ENCODE measurements at regions not wholly inside any gene's neighbourhood (a gene's known extent, or its start where the extent isn't known, plus 50 kb on each side); places are given as distances from the start of the nearest gene placed in this dataset.

DNA sequence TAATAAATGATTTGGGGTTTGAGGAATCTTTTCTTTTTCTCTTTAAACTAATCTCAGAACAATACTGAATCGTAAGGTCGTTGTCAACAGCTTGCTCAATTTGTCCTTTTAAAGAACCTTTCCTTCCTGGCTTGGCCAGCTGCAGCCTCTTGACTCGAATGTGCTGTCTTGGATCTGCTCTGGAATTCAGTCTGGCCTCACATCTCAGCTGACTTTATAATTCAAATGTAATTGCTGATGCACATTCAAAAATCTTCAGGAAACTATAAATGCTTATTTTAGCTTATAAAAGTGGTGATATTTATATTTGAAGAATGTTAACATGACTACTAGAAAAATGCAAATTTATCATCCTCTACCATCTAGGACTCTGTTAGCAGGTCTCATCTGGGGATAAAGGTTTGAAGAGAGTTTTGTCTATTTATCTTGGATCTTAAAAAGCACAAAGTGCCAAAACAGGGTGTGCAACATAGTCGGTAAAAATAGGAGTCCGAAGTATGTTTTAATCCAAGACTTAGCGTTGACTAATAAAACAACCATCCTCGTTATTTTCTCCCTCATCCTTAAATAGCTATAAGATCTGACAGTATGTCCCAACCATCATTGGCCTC lies 1035.2 kb downstream of the MCTP2 start:
- Histone ChIP-seq H3K4me3 (ENCODE audit: low read length) (no peak overlapping the region), H2BK15ac (replicated peaks; ENCODE audit: low read depth) (no peak overlapping the region), H4K5ac (ENCODE audit: low read length) (no peak overlapping the region), H3K36me3 (ENCODE audit: control insufficient read depth, insufficient read depth, low read length) (no peaks in the 10 kb centered on the region), H3K4ac (ENCODE audit: low read depth, low read length) (no peak overlapping the region), H3K56ac (ENCODE audit: low read length) (no peak overlapping the region), H2AK5ac (ENCODE audit: low read length) (no peak overlapping the region), H2BK5ac (ENCODE audit: low read length) (no peak overlapping the region), H3K4me2 (ENCODE audit: low read length) (no peak overlapping the region), H3K4me1 (ENCODE audit: control insufficient read depth, low read depth, low read length) (no peaks in the 10 kb centered on the region), H4K8ac (ENCODE audit: low read depth, low read length) (no peak overlapping the region), H3K79me2 (ENCODE audit: control insufficient read depth, insufficient read depth, low read length) (no peaks in the 10 kb centered on the region), H3K27ac (ENCODE audit: low read depth, low read length) (no peak overlapping the region), H3K23ac (ENCODE audit: low read length) (no peak overlapping the region), H3K27me3 (ENCODE audit: insufficient read depth, low read length, poor library complexity) (no peaks in the 10 kb centered on the region), H2BK120ac (ENCODE audit: low read depth, low read length) (no peak overlapping the region), H3K9ac (ENCODE audit: low read length) (no peak overlapping the region), H3K18ac (ENCODE audit: low read length) (no peak overlapping the region), H3K79me1 (ENCODE audit: low read length) (no peaks in the 10 kb centered on the region)
- no peak for DNase-seq
- no CpG with 5 or more reads among the region's 7 CpGs for WGBS (ENCODE audit: extremely low coverage, insufficient coverage, low lambda C conversion rate)

DNA sequence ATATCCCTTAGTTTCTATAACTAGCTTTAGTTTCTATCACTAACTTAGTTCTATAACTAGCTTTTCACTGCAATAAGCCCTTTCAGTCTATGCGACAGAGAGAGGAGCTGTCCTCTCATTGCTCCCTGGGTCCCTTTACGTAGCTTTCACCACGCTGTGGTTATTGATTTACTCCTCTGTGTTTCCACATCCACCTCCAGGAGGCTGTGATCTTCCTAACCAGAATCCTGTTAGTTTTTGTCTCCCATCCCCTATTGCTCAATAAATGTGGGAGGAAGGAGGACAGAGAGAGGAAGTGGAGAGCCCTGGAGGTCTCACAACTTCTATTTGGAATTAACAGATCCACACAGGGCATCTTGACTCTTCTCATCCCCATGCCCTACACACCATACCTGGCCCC lies 1036.1 kb downstream of the MCTP2 start:
- H2BK120ac ChIP-seq (ENCODE audit: low read depth, low read length): no peak overlapping the region
- H3K79me1 ChIP-seq (ENCODE audit: low read length): no peaks in the 10 kb centered on the region

DNA sequence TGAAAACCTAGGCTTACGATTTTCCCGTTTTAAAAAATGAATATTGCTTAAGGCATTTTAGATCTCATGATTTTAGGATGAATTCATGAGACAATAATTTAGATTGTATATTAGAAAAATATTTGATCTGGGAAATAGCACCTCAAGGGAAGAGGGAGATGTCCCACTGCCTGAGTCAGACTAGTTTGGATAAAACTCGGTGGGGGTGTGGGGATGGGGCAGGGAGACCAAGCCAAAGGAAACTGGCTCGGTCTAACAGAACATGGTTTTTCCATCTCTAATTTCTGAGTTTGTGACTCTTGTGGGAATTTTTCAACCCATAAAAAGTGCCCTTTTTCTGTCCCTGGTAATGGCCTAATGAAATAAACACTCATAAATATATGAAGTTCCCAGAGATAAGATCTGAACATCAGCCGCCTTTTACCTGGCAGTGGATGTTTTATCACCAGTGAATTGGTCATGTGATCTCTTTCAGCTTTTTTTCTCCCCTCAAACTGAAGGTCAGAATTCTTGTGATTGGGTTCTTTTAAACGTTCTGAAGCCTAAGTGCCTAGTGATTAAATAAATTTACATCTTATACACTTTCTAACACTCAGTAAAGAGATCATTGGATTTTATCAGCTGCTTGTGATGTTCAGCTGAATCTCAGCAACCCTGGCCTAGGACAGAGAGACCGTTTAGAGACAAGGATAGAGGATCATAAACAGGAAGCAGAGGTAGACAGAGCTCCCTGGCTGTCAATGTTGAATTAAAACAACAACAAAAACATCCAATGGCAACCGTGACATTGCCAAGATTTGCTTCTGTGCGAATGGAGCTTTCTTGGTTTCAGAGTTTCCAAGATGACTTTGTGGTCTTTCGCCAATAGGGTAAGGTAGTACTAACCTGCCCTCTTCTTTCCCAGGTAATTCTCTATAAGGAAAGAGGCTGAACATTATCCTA lies 1038.2 kb downstream of the MCTP2 start:
- Histone ChIP-seq H2BK15ac (replicated peaks; ENCODE audit: low read depth) (no peak overlapping the region), H3K4me2 (ENCODE audit: low read length) (no peak overlapping the region), H3K4me3 (ENCODE audit: low read length) (no peak overlapping the region), H3K4me1 (ENCODE audit: control insufficient read depth, low read depth, low read length) (no peaks in the 10 kb centered on the region), H3K9ac (ENCODE audit: low read length) (no peak overlapping the region), H3K27me3 (ENCODE audit: insufficient read depth, low read length, poor library complexity) (no peaks in the 10 kb centered on the region), H3K56ac (ENCODE audit: low read length) (no peak overlapping the region), H2BK120ac (ENCODE audit: low read depth, low read length) (no peak overlapping the region), H3K23ac (ENCODE audit: low read length) (no peak overlapping the region), H3K79me2 (ENCODE audit: control insufficient read depth, insufficient read depth, low read length) (no peaks in the 10 kb centered on the region), H3K27ac (ENCODE audit: low read depth, low read length) (no peak overlapping the region), H2BK5ac (ENCODE audit: low read length) (no peak overlapping the region), H3K79me1 (ENCODE audit: low read length) (no peaks in the 10 kb centered on the region), H3K36me3 (ENCODE audit: control insufficient read depth, insufficient read depth, low read length) (no peaks in the 10 kb centered on the region), H4K8ac (ENCODE audit: low read depth, low read length) (no peak overlapping the region), H4K5ac (ENCODE audit: low read length) (no peak overlapping the region), H3K4ac (ENCODE audit: low read depth, low read length) (no peak overlapping the region), H2AK5ac (ENCODE audit: low read length) (no peak overlapping the region), H3K18ac (ENCODE audit: low read length) (no peak overlapping the region)
- no CpG with 5 or more reads among the region's 10 CpGs for WGBS (ENCODE audit: extremely low coverage, insufficient coverage, low lambda C conversion rate)
- no peak for DNase-seq

More for the DNA sequence above, 1036.1 kb downstream of the MCTP2 start:
- H3K4me1 ChIP-seq (ENCODE audit: control insufficient read depth, low read depth, low read length): no peaks in the 10 kb centered on the region
- no peak overlapping the region for H4K8ac ChIP-seq (ENCODE audit: low read depth, low read length)
- H2BK5ac ChIP-seq (ENCODE audit: low read length): no peak overlapping the region
- H3K79me2 ChIP-seq (ENCODE audit: control insufficient read depth, insufficient read depth, low read length): no peaks in the 10 kb centered on the region
- H3K4me2 ChIP-seq (ENCODE audit: low read length): no peak overlapping the region
- H3K36me3 ChIP-seq (ENCODE audit: control insufficient read depth, insufficient read depth, low read length): no peaks in the 10 kb centered on the region
- WGBS (ENCODE audit: extremely low coverage, insufficient coverage, low lambda C conversion rate): no CpG with 5 or more reads among the region's 3 CpGs
- no peak overlapping the region for H3K4me3 ChIP-seq (ENCODE audit: low read length)
- no peak overlapping the region for H3K27ac ChIP-seq (ENCODE audit: low read depth, low read length)
- no peak overlapping the region for H3K4ac ChIP-seq (ENCODE audit: low read depth, low read length)
- no peak overlapping the region for H2BK15ac ChIP-seq (replicated peaks; ENCODE audit: low read depth)
- H3K27me3 ChIP-seq (ENCODE audit: insufficient read depth, low read length, poor library complexity): no peaks in the 10 kb centered on the region
- no peak for DNase-seq
- no peak overlapping the region for H3K9ac ChIP-seq (ENCODE audit: low read length)
- no peak overlapping the region for H2AK5ac ChIP-seq (ENCODE audit: low read length)
- no peak overlapping the region for H3K18ac ChIP-seq (ENCODE audit: low read length)
- H3K23ac ChIP-seq (ENCODE audit: low read length): no peak overlapping the region
- no peak overlapping the region for H4K5ac ChIP-seq (ENCODE audit: low read length)
- no peak overlapping the region for H3K56ac ChIP-seq (ENCODE audit: low read length)

DNA sequence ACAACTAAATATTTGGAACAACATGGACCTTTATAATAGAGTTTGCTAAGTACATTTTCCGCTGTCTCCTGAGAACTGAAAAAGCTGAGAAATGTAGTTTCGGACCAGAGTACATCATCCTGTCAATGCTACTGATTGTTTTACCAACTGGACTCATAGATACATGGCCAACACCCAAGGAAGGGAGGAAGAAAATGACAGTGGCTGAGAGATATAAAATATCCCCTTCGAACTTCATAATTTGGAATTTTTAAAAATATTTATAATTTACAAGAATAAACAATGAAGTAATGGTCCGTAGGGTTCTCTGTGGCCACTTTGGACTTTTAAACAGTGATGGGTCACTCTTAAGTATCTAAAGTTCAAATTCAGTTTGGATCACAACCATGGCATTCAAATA lies 1042.7 kb downstream of the MCTP2 start:
- H4K5ac ChIP-seq (ENCODE audit: low read length): no peak overlapping the region
- H3K79me2 ChIP-seq (ENCODE audit: control insufficient read depth, insufficient read depth, low read length): no peaks in the 10 kb centered on the region
- H3K27me3 ChIP-seq (ENCODE audit: insufficient read depth, low read length, poor library complexity): no peaks in the 10 kb centered on the region
- H3K4me3 ChIP-seq (ENCODE audit: low read length): no peak overlapping the region
- H3K4me1 ChIP-seq (ENCODE audit: control insufficient read depth, low read depth, low read length): no peaks in the 10 kb centered on the region
- H2BK5ac ChIP-seq (ENCODE audit: low read length): no peak overlapping the region
- DNase-seq: no peak
- no peak overlapping the region for H3K9ac ChIP-seq (ENCODE audit: low read length)
- H3K27ac ChIP-seq (ENCODE audit: low read depth, low read length): no peak overlapping the region
- no peaks in the 10 kb centered on the region for H3K79me1 ChIP-seq (ENCODE audit: low read length)
- no CpG with 5 or more reads among the region's 4 CpGs for WGBS (ENCODE audit: extremely low coverage, insufficient coverage, low lambda C conversion rate)
- no peak overlapping the region for H2BK15ac ChIP-seq (replicated peaks; ENCODE audit: low read depth)
- H3K36me3 ChIP-seq (ENCODE audit: control insufficient read depth, insufficient read depth, low read length): no peaks in the 10 kb centered on the region
- no peak overlapping the region for H3K56ac ChIP-seq (ENCODE audit: low read length)
- H3K4me2 ChIP-seq (ENCODE audit: low read length): no peak overlapping the region
- H3K4ac ChIP-seq (ENCODE audit: low read depth, low read length): no peak overlapping the region
- no peak overlapping the region for H3K23ac ChIP-seq (ENCODE audit: low read length)
- no peak overlapping the region for H4K8ac ChIP-seq (ENCODE audit: low read depth, low read length)
- no peak overlapping the region for H3K18ac ChIP-seq (ENCODE audit: low read length)
- H2BK120ac ChIP-seq (ENCODE audit: low read depth, low read length): no peak overlapping the region
- H2AK5ac ChIP-seq (ENCODE audit: low read length): no peak overlapping the region

DNA sequence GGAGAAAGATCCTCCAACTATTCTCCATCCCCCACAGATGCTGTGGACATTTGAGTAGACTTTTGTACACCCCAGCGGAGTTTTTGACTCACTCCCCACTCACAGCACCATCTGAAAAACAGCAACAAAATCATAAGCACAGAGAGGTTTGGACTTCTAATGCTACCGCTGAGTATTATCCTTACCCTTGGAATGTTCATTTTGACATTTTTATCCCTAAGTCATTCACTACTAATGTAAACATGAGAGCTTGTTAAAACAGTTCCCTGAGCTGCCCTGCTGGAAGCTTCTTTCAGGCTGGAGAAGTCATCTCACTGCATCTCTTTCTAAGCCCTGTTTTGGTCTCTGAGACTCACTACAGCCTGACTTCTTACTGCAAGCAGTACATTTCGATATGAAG lies 1045.9 kb downstream of the MCTP2 start:
- no peaks in the 10 kb centered on the region for H3K36me3 ChIP-seq (ENCODE audit: control insufficient read depth, insufficient read depth, low read length)
- no peak overlapping the region for H2BK5ac ChIP-seq (ENCODE audit: low read length)
- H3K4me2 ChIP-seq (ENCODE audit: low read length): no peak overlapping the region
- no peak overlapping the region for H4K5ac ChIP-seq (ENCODE audit: low read length)
- H3K79me1 ChIP-seq (ENCODE audit: low read length): no peaks in the 10 kb centered on the region
- H3K56ac ChIP-seq (ENCODE audit: low read length): no peak overlapping the region
- no peak overlapping the region for H2BK120ac ChIP-seq (ENCODE audit: low read depth, low read length)
- H3K27ac ChIP-seq (ENCODE audit: low read depth, low read length): no peak overlapping the region
- no peak overlapping the region for H3K18ac ChIP-seq (ENCODE audit: low read length)
- H2AK5ac ChIP-seq (ENCODE audit: low read length): no peak overlapping the region
- DNase-seq: no peak
- no peak overlapping the region for H4K8ac ChIP-seq (ENCODE audit: low read depth, low read length)
- H3K23ac ChIP-seq (ENCODE audit: low read length): no peak overlapping the region
- H3K4me3 ChIP-seq (ENCODE audit: low read length): no peak overlapping the region
- H3K4me1 ChIP-seq (ENCODE audit: control insufficient read depth, low read depth, low read length): no peaks in the 10 kb centered on the region
- no peak overlapping the region for H2BK15ac ChIP-seq (replicated peaks; ENCODE audit: low read depth)
- WGBS (ENCODE audit: extremely low coverage, insufficient coverage, low lambda C conversion rate): no CpG with 5 or more reads among the region's 3 CpGs
- H3K79me2 ChIP-seq (ENCODE audit: control insufficient read depth, insufficient read depth, low read length): no peaks in the 10 kb centered on the region
- H3K9ac ChIP-seq (ENCODE audit: low read length): no peak overlapping the region
- no peak overlapping the region for H3K4ac ChIP-seq (ENCODE audit: low read depth, low read length)
- H3K27me3 ChIP-seq (ENCODE audit: insufficient read depth, low read length, poor library complexity): no peaks in the 10 kb centered on the region
